ENCODE measurements at regions not wholly inside any gene's neighbourhood (a gene's known extent, or its start where the extent isn't known, plus 50 kb on each side); places are given as distances from the start of the nearest gene placed in this dataset.

DNA sequence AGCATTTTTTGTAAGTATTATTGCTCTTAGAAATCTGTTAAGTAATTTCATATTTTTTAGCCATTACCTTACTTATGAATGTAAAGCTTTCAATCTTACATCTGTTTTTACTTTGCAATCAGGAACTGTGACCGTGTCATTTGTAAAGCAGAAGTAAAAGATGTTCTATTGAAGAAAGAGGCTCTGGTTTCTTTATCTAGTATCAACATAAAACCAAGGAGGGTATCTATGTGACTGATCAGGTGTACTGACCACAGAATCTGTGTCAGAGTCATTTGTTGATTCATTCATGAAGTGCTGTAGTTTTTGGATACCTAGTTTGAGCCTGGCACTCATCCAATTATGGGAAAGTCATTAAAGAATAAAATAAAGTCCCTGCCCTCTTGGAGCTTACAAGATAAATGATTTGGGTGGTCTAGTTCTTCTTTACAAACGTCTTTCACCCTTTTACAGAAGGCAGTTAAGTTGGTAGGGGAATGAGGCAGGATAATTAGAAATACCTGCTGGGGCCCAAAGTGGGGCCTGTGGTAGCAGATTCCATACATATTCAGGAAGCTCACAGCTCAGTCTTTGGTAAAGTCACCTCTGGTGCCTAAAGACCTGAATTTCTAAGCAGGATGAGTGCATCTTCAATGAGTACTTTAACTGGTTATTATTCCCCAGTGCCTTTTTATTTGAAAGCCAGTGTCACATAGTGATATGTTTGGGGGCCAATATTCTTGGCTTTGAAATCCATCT is 260.6 kb upstream of the NT5C1B start:
- no peak for DNase-seq (ENCODE audit: low read depth in 4 of 4, low spot score in 2 of 4)

DNA sequence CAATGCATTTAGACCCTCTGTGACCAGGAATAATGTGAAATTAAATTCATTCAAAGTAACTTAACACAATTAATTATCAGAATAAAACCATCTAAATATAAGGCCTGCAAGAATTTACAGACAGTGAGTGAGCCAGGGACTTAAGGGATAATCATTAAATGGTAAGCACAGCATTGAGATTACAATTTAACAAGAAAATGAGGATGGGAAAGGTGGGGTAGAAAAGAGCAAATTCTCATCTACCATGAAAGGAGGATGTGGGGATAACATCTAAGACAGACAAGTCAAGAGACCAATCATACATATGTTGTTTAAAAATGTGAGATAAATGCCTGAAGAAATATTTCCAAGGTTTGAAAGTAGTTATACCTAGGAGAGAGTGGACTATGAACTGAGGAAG is 259.3 kb upstream of the NT5C1B start:
- no peak for DNase-seq (ENCODE audit: low read depth in 4 of 4, low spot score in 2 of 4)

GRCh38 chr2:18845854-18846445 is 256.6 kb upstream of the NT5C1B start:
- no peak for DNase-seq (ENCODE audit: low read depth in 4 of 4, low spot score in 2 of 4)

DNA sequence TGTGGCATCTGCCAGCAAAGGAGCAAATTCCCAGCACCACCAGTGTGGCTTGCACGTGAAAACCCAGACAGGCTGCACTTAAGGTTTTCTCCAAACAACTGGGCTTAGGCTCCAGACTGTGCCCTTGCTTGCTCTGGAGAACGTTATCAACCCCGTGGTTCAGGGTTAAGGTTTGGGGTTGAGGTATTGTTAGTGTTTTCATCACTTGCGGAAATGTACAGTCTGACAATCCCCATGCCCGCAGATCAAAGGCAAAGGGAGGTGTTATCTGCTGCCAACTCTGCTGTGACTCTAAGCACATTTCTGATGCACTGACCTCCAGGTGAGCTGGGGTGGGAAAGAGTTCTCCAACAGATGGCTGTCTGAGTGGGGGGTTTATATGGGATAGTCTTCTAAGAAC is 253.5 kb upstream of the NT5C1B start:
- no peak for DNase-seq (ENCODE audit: low read depth in 4 of 4, low spot score in 2 of 4)

DNA sequence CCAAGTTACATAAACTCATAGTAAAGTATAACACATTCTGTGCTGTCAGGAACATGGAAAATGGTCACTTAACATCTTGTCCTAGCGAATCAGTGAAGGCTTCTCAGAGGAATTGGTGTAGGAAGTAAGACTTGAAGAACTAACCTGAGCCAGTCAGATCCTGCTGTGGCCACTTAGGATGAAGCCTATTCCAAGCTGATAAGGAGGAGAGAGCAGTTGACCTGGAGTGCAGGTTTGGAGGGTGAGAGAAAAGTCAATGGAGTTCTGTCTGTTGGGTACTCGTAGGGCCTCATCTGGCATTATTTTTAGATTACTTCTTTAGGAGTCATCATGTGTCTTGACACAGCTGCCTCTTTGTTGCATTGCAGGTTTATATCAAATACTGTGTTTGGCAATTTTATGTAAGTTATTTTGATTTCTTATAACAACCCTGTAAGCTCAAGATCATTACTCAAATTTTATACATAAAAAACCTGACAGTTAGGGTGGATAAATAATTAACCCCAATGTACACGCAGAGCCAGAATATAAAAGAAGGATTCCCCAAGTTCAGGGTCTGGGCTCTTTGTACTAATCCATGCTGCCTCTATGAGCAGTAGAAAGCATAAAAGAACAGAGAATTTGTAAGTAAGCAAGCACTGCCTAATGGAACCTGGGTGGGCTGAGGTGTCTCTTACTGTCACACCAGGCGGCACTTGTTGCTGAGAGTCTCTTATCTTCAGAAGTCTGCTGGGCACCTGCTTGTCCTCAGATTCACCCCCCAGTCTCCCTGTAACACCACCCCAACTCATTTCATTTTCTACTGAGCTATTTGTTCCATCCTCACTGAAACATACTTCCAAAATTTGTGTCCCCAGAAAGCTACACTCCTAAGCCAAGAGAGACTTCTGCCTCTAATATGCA is 252.1 kb upstream of the NT5C1B start:
- DNase-seq (ENCODE audit: low read depth in 4 of 4, low spot score in 2 of 4), result no peak

GRCh38 chr2:18837240-18837639 is 247.9 kb upstream of the NT5C1B start:
- no peak for DNase-seq (ENCODE audit: low read depth in 4 of 4, low spot score in 2 of 4)

DNA sequence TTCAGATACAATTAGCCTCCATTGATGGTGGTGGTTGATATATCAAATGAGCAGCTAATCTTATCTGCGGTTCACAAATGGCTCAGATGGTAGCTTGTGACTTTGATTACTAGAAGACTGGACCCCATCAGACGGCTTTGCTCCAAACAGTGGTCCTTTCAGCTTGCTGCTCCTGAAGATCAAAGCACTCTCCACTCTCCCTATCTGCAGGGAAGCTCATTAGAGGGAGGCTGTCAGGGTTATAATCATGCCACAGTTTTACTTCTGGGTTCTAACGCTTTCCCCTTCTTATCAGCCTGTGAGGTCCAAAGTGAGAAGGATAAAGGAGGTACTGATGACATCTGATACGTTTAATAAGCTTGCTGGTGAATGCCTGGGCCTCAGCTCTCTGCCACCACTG is 247.1 kb upstream of the NT5C1B start:
- no peak for DNase-seq (ENCODE audit: low read depth in 4 of 4, low spot score in 2 of 4)

DNA sequence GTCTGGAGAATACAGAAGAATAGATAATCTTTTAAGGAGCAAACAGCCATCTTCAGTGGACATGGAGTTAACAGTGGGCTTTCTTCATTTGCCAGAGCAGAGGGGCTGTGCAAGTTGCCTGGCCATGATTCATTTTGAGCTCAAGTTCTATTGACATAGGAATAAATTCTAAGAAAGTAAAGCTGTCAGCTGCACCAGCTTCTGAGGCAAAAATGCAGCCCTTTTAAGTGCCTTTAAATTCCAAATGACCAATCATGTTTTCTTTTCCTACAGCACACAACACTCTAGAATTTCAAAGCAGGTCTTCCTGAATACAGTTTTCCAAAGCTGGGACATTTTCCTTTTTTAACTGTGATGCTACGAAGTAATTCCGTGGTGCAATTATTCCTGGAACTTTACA is 246.4 kb upstream of the NT5C1B start:
- DNase-seq (ENCODE audit: low read depth in 4 of 4, low spot score in 2 of 4), result no peak

DNA sequence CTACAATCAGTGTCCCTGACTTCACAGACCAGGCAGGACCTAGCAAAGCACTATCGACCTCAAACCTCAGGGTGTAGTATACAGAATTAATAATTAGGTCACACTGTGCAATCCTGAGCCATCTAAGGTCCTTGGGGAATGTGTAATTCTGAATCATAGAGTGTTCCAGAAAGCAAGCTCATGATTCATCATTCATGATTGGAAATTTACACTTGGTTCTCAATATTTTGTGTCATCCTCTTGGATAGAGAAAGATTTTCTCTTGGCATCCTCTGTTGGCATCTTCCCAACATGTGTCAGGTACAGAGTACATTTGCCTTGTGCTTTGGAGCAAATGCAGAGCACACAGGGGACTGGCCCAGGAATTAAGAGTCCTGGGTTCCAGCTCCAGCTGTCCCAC is 245.0 kb upstream of the NT5C1B start:
- no peak for DNase-seq (ENCODE audit: low read depth in 4 of 4, low spot score in 2 of 4)

- no peak for DNase-seq (ENCODE audit: low read depth in 4 of 4, low spot score in 2 of 4)
These were observed 244.6 kb upstream of the NT5C1B start for GRCh38 chr2:18833941-18834340.

GRCh38 chr2:18831916-18832510 is 242.6 kb upstream of the NT5C1B start:
- DNase-seq (ENCODE audit: low read depth in 4 of 4, low spot score in 2 of 4), result no peak

DNA sequence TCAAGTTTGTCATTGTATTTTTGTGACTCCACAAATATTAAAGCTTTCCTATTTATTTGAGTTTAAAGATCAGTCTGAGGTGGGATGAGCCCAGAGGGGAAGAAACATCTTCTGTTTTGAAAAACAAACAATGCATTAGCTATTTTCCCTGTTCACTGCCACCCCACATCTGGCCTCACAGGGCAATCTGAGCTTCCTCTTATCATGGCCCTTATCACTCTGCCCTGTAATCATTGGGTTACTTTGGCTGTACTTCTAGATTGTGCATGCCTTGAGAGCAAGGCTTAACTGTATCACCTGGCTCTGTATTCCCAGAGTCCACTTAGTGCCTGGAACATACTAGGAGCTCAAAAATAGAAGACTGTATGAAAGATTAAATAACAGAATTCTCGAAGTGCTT is 241.6 kb upstream of the NT5C1B start:
- DNase-seq (ENCODE audit: low read depth in 4 of 4, low spot score in 2 of 4), result no peak

DNA sequence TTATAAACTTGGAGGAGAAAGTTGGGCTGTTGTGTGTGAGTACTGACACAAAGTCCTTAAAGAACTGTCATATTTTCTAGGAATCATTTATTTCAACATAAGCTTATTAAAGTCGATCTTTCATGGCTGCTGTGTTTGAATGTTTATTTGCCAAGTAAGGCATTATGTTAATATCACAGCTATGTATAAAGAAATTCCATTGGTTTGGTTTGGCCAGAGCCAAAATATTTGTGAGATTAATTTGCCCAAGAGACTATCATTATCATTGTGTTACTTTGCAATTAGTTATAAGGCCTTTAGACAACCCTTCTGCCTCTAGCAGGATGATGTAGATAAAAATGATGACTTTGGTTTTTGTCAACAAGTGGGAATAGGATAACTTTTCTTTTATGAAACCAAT is 240.6 kb upstream of the NT5C1B start:
- no peak for DNase-seq (ENCODE audit: low read depth in 4 of 4, low spot score in 2 of 4)

GRCh38 chr2:18829251-18829902 is 240.0 kb upstream of the NT5C1B start:
- no peak for DNase-seq (ENCODE audit: low read depth in 4 of 4, low spot score in 2 of 4)

GRCh38 chr2:18828296-18828695 is 238.9 kb upstream of the NT5C1B start:
- no peak for DNase-seq (ENCODE audit: low read depth in 4 of 4, low spot score in 2 of 4)

DNA sequence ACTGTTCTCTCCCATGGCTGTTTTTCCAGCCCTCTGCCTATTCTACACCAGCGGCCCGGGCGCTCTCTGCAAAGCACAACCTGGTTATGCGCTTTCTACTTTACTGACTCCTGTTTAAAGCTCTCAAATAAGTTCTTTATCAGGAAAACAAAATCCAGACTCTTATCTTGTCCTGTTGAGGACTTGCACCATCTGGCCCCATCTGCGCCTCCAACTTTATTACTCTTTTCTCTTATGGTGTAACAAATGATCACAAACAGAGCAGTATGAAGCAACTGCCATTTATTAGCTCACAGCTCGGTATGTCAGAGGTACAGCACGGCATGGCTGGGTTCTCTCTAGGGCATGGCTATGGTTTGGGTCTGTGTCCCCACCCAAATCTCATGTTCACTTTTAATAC is 236.5 kb upstream of the NT5C1B start:
- no peak for DNase-seq (ENCODE audit: low read depth in 4 of 4, low spot score in 2 of 4)

DNA sequence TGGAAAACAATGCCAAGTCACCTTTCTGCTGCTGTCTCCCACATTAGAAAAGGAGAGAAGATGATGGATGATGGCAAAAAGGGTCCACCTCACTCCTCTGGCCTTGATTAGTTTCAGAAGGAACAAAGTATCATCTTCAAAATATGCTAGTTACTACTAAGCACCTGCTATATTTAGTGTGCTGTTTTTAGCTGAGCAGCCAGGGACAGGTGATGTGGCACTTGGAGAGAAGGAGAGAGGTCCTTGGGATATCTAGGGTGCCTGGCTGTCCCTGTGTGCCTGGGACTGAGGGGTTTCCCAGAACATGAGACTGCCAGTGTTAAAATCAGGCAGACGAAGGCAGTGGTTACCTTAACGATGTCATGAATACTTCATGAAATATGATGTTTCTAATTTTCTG is 235.5 kb upstream of the NT5C1B start:
- no peak for DNase-seq (ENCODE audit: low read depth in 4 of 4, low spot score in 2 of 4)

GRCh38 chr2:18824325-18824790 is 235.0 kb upstream of the NT5C1B start:
- no peak for DNase-seq (ENCODE audit: low read depth in 4 of 4, low spot score in 2 of 4)

DNA sequence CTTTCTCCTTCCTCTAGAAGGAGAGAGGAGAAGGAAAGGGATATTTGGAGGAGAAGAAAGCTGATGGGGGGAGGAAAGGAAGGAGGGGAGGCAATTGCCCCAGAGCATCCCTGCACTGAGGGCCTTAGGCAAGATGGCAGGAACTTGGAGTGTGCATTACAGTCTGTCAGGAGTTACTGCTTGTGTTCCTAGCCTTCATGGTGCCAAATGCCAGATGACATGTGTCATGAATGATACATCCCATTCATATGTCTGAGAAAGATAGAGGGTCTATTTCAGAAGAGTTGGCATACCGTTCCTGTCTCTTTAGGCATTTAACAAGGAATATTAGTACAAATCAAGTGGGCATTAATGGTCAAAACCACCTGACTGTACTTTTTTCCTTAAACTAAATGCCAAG is 232.1 kb upstream of the NT5C1B start:
- no peak for DNase-seq (ENCODE audit: low read depth in 4 of 4, low spot score in 2 of 4)

DNA sequence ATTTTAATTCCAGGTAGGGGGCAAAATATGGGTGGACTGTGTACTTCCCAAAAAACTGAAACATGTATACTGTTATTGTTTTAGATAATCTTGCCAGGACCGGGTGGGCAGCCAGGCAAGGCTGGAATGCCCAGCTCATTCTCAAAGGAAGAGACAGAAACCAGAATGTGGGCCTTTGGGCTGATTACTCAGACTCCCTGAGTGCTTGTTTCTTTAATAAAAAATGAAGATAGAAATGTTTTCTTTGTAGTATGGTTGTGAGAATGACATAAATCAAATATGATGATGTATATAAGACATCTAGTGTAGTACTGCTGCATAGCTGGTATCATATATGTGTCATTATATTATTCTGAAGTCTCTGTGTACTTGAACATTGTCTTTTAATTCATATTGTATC is 231.6 kb upstream of the NT5C1B start:
- no peak for DNase-seq (ENCODE audit: low read depth in 4 of 4, low spot score in 2 of 4)

GRCh38 chr2:18819566-18819965 is 230.2 kb upstream of the NT5C1B start:
- no peak for DNase-seq (ENCODE audit: low read depth in 4 of 4, low spot score in 2 of 4)

Data from left renal cortex interstitium (tissue), 4 donors.